Fibroblast of pulmonary artery (primary cell): ENCODE measurements at regions not wholly inside any gene's neighbourhood (a gene's known extent, or its start where the extent isn't known, plus 50 kb on each side); places are given as distances from the start of the nearest gene placed in this dataset.
A peak's percentile ranks its signal among the peaks of the same experiment; 100 is the strongest.

Experiments used
- DNase-seq: peaks from one replicate; pipeline ENCODE4 v3.0.0-alpha.2; 2010; ENCODE audit warnings: low read depth
- H3K4me3 ChIP-seq: replicated peaks from 2 replicates; pipeline ENCODE4 v1.5.1; 2011; ENCODE audit warnings: low read depth, mild to moderate bottlenecking, control low read depth, low read length, moderate library complexity
- CTCF ChIP-seq: IDR thresholded peaks from 2 replicates; pipeline ENCODE4 v1.5.1; 2011; ENCODE audit warnings: mild to moderate bottlenecking, control low read depth, low read length, inconsistent platforms; ENCODE audit errors: missing control alignments

- TF ChIP-seq CTCF, result no peak
- no peak for DNase-seq
- peak overlapping the region; percentile 56 for H3K4me3 ChIP-seq
These were observed 67.5 kb upstream of the RGS7 start for GRCh38 chr1:241424480-241424971.

GRCh38 chr1:241423541-241424479 is 66.8 kb upstream of the RGS7 start:
- peak overlapping the region; percentile 56 for H3K4me3 ChIP-seq
- TF ChIP-seq CTCF, result no peak
- DNase-seq, result peak; percentile 3

GRCh38 chr1:241422470-241422869 is 65.5 kb upstream of the RGS7 start:
- no peak for DNase-seq
- no peak for TF ChIP-seq CTCF

GRCh38 chr1:241419986-241420385 is 63.0 kb upstream of the RGS7 start:
- no peak overlapping the region for H3K4me3 ChIP-seq
- TF ChIP-seq CTCF, result no peak
- no peak for DNase-seq

More at GRCh38 chr1:241422470-241422869, 65.5 kb upstream of the RGS7 start:
- no peak overlapping the region for H3K4me3 ChIP-seq

GRCh38 chr1:241417258-241417657 is 60.3 kb upstream of the RGS7 start:
- DNase-seq, result no peak
- H3K4me3 ChIP-seq, result no peak overlapping the region
- no peak for TF ChIP-seq CTCF

GRCh38 chr1:241413974-241414373 is 57.0 kb upstream of the RGS7 start:
- no peak for DNase-seq
- H3K4me3 ChIP-seq, result no peak overlapping the region
- no peak for TF ChIP-seq CTCF
